Smooth muscle cell (in vitro differentiated cells): ENCODE measurements at regions not wholly inside any gene's neighbourhood (a gene's known extent, or its start where the extent isn't known, plus 50 kb on each side); places are given as distances from the start of the nearest gene placed in this dataset.

Experiments used
- DNase-seq: peaks from one replicate; lab custom pipeline; 2025; ENCODE audit not compliant: unreplicated experiment; lab: John Stamatoyannopoulos, UW
- H2AFZ ChIP-seq: fragments of 200-600 bp; sonication (generic); 2 replicates; pipeline ENCODE4 v1.6.0; 2016; ENCODE audit warnings: antibody characterized with exemption, low read depth, mild to moderate bottlenecking
- H3F3A ChIP-seq: fragments of 200-600 bp; sonication (generic); 2 replicates; pipeline ENCODE4 v1.6.0; 2017; ENCODE audit warnings: antibody characterized with exemption, low read depth
- H3K27ac ChIP-seq: fragments of 200-600 bp; sonication (generic); 2 replicates; pipeline ENCODE4 v1.5.1; 2016; ENCODE audit warnings: low read depth, mild to moderate bottlenecking
- H3K27me3 ChIP-seq: fragments of 200-600 bp; sonication (generic); 2 replicates; pipeline ENCODE4 v1.6.1; 2016; ENCODE audit warnings: low read depth, mild to moderate bottlenecking
- H3K36me3 ChIP-seq: fragments of 200-600 bp; sonication (generic); 2 replicates; pipeline ENCODE4 v1.5.1; 2016; ENCODE audit warnings: low read depth
- H3K4me1 ChIP-seq: fragments of 200-600 bp; sonication (generic); 2 replicates; pipeline ENCODE4 v1.5.1; 2016; ENCODE audit warnings: low read depth
- H3K4me2 ChIP-seq: fragments of 200-600 bp; sonication (generic); 2 replicates; pipeline ENCODE4 v1.6.0; 2016; ENCODE audit warnings: mild to moderate bottlenecking
- H3K4me3 ChIP-seq: fragments of 200-600 bp; sonication (generic); 2 replicates; pipeline ENCODE4 v1.5.1; 2016; ENCODE audit warnings: mild to moderate bottlenecking
- H3K79me2 ChIP-seq: fragments of 200-600 bp; sonication (generic); 2 replicates; pipeline ENCODE4 v1.6.0; 2016; ENCODE audit warnings: low read depth, mild to moderate bottlenecking
- H3K9ac ChIP-seq: fragments of 200-600 bp; sonication (generic); 2 replicates; pipeline ENCODE4 v1.6.0; 2016; ENCODE audit warnings: low read depth
- H3K9me3 ChIP-seq: fragments of 200-600 bp; sonication (generic); replicated peaks from 2 replicates; pipeline ENCODE4 v1.5.1; 2016; ENCODE audit warnings: low read depth
- H4K20me1 ChIP-seq: fragments of 200-600 bp; sonication (generic); 2 replicates; pipeline ENCODE4 v1.6.0; 2016; ENCODE audit warnings: low read depth
- CTCF ChIP-seq: fragments of 200-600 bp; sonication (generic); IDR thresholded peaks from 2 replicates; pipeline ENCODE4 v1.5.1; 2017; ENCODE audit warnings: borderline replicate concordance, mild to moderate bottlenecking, antibody characterized with exemption; ENCODE audit not compliant: insufficient read depth, poor library complexity, severe bottlenecking
- WGBS: methylation state at CpG from one replicate; pipeline ENCODE4 v1.1.7; 2016; ENCODE audit warnings: low lambda C conversion rate; 5-methylcytosine and 5-hydroxymethylcytosine counted together

GRCh38 chr10:128542659-128543058 lies 416.4 kb upstream of the MKI67 start:
- Histone ChIP-seq H3K4me2 (no peak overlapping the region), H4K20me1 (no peaks in the 10 kb centered on the region), H3K36me3 (no peaks in the 10 kb centered on the region), H3K4me3 (no peak overlapping the region), H2AFZ (no peak overlapping the region), H3K9ac (no peak overlapping the region), H3K9me3 (no peaks in the 10 kb centered on the region), H3K27me3 (no peaks in the 10 kb centered on the region), H3K4me1 (peaks cover 20% of the 10 kb centered on the region), H3F3A (peaks cover 11% of the 10 kb centered on the region), H3K79me2 (no peaks in the 10 kb centered on the region), H3K27ac (no peak overlapping the region)
- DNase-seq: no peak
- 69% methylated on average over 7 of the region's 7 CpGs for WGBS
- no peak for TF ChIP-seq CTCF

GRCh38 chr10:128543151-128543550 lies 416.9 kb upstream of the MKI67 start:
- no peak overlapping the region for H3K4me3 ChIP-seq
- peaks cover 11% of the 10 kb centered on the region for H3F3A ChIP-seq
- no peaks in the 10 kb centered on the region for H3K9me3 ChIP-seq
- TF ChIP-seq CTCF: no peak
- H3K9ac ChIP-seq: no peak overlapping the region
- H3K27ac ChIP-seq: no peak overlapping the region
- H3K4me2 ChIP-seq: no peak overlapping the region
- no peaks in the 10 kb centered on the region for H3K27me3 ChIP-seq
- no peaks in the 10 kb centered on the region for H3K36me3 ChIP-seq
- DNase-seq: no peak
- H4K20me1 ChIP-seq: no peaks in the 10 kb centered on the region
- H3K79me2 ChIP-seq: no peaks in the 10 kb centered on the region
- peaks cover 20% of the 10 kb centered on the region for H3K4me1 ChIP-seq
- H2AFZ ChIP-seq: no peak overlapping the region
- 41% methylated on average over 12 of the region's 12 CpGs for WGBS

- Histone ChIP-seq H3K9me3 (no peaks in the 10 kb centered on the region), H3K27ac (no peak overlapping the region), H3K9ac (no peak overlapping the region), H3K4me3 (no peak overlapping the region), H3K36me3 (no peaks in the 10 kb centered on the region), H2AFZ (no peak overlapping the region), H3K79me2 (no peaks in the 10 kb centered on the region), H3K4me1 (peaks cover 14% of the 10 kb centered on the region), H3F3A (peaks cover 11% of the 10 kb centered on the region), H3K4me2 (no peak overlapping the region), H4K20me1 (no peaks in the 10 kb centered on the region), H3K27me3 (no peaks in the 10 kb centered on the region)
- TF ChIP-seq CTCF: no peak
- DNase-seq: no peak
- WGBS: 96% methylated on average over 10 of the region's 10 CpGs
These were observed 419.0 kb upstream of the MKI67 start for GRCh38 chr10:128545216-128545615.

- Histone ChIP-seq H3K4me3 (no peak overlapping the region), H3K9me3 (no peaks in the 10 kb centered on the region)
- 96% methylated on average over 15 of the region's 15 CpGs for WGBS
These were observed 420.5 kb upstream of the MKI67 start for GRCh38 chr10:128546651-128547165.

More at GRCh38 chr10:128546651-128547165, 420.5 kb upstream of the MKI67 start:
- Histone ChIP-seq H3K4me2 (no peak overlapping the region), H2AFZ (no peak overlapping the region), H3F3A (peaks cover 6% of the 10 kb centered on the region), H3K27ac (no peak overlapping the region), H3K36me3 (no peaks in the 10 kb centered on the region), H3K4me1 (no peaks in the 10 kb centered on the region), H3K9ac (no peak overlapping the region), H3K27me3 (no peaks in the 10 kb centered on the region), H4K20me1 (no peaks in the 10 kb centered on the region), H3K79me2 (no peaks in the 10 kb centered on the region)
- no peak for TF ChIP-seq CTCF
- no peak for DNase-seq
